GM23248 (cell line): ENCODE measurements at regions not wholly inside any gene's neighbourhood (a gene's known extent, or its start where the extent isn't known, plus 50 kb on each side); places are given as distances from the start of the nearest gene placed in this dataset.

ENCODE experiments used
- EZH2 ChIP-seq: fragments of 200-600 bp; sonication (generic); IDR thresholded peaks from 2 replicates; pipeline ENCODE4 v1.6.1; 2018; ENCODE audit warnings: antibody characterized with exemption, mild to moderate bottlenecking; ENCODE audit not compliant: insufficient read depth, poor library complexity, severe bottlenecking
- EZH2phosphoT487 ChIP-seq: fragments of 200-600 bp; sonication (generic); IDR thresholded peaks from 2 replicates; pipeline ENCODE4 v1.6.1; 2018; ENCODE audit warnings: antibody characterized with exemption, moderate library complexity, mild to moderate bottlenecking, low read depth; ENCODE audit not compliant: insufficient read depth

- TF ChIP-seq EZH2 (no peak), EZH2phosphoT487 (no peak)
Measured at GRCh38 chr4:156238171-156238570, 284.5 kb upstream of the CTSO start.
